ENCODE measurements at regions not wholly inside any gene's neighbourhood (a gene's known extent, or its start where the extent isn't known, plus 50 kb on each side); places are given as distances from the start of the nearest gene placed in this dataset.

- DNase-seq = no peak
These were observed 179.9 kb downstream of the SEC16B start for GRCh38 chr1:177789956-177790355.

- no peak for DNase-seq
These were observed 183.6 kb downstream of the SEC16B start for GRCh38 chr1:177786176-177786745.

GRCh38 chr1:177784936-177785335 lies 184.9 kb downstream of the SEC16B start:
- DNase-seq = no peak

GRCh38 chr1:177784409-177784808 lies 185.4 kb downstream of the SEC16B start:
- DNase-seq = no peak

GRCh38 chr1:177783051-177783450 lies 186.8 kb downstream of the SEC16B start:
- DNase-seq = no peak

GRCh38 chr1:177780096-177780700 lies 189.7 kb downstream of the SEC16B start:
- DNase-seq = peak; percentile 57

- DNase-seq = no peak
These were observed 190.5 kb downstream of the SEC16B start for GRCh38 chr1:177779166-177779965.

- no peak for DNase-seq
These were observed 193.9 kb downstream of the SEC16B start for GRCh38 chr1:177775924-177776323.

GRCh38 chr1:177772386-177772960 lies 197.4 kb downstream of the SEC16B start:
- DNase-seq = no peak

GRCh38 chr1:177771688-177772087 lies 198.2 kb downstream of the SEC16B start:
- DNase-seq = no peak

GRCh38 chr1:177770096-177770495 lies 199.8 kb downstream of the SEC16B start:
- no peak for DNase-seq

- no peak for DNase-seq
These were observed 213.9 kb downstream of the SEC16B start for GRCh38 chr1:177755851-177756560.

- DNase-seq = no peak
These were observed 215.3 kb downstream of the SEC16B start for GRCh38 chr1:177754603-177755002.

- DNase-seq = no peak
These were observed 216.2 kb downstream of the SEC16B start for GRCh38 chr1:177753655-177754054.

- no peak for DNase-seq
These were observed 221.6 kb downstream of the SEC16B start for GRCh38 chr1:177748080-177748801.

GRCh38 chr1:177746155-177746554 lies 223.7 kb downstream of the SEC16B start:
- no peak for DNase-seq

GRCh38 chr1:177744906-177745305 lies 225.0 kb downstream of the SEC16B start:
- DNase-seq = no peak

- no peak for DNase-seq
These were observed 228.4 kb downstream of the SEC16B start for GRCh38 chr1:177741476-177741875.

- no peak for DNase-seq
These were observed 230.1 kb downstream of the SEC16B start for GRCh38 chr1:177739780-177740179.

- DNase-seq = no peak
These were observed 232.4 kb downstream of the SEC16B start for GRCh38 chr1:177737456-177737855.

GRCh38 chr1:177732178-177732577 lies 237.7 kb downstream of the SEC16B start:
- no peak for DNase-seq

- no peak for DNase-seq
These were observed 240.2 kb downstream of the SEC16B start for GRCh38 chr1:177729646-177730045.
